Inflammatory macrophage treated with lipopolysaccharide for 4 hours (primary cell): ENCODE measurements at regions not wholly inside any gene's neighbourhood (a gene's known extent, or its start where the extent isn't known, plus 50 kb on each side); places are given as distances from the start of the nearest gene placed in this dataset.
A peak's percentile ranks its signal among the peaks of the same experiment; 100 is the strongest.
"Not testable (repeated sequence)": the region's sequence is repeated elsewhere in the genome, so short reads cannot be mapped to it uniquely, and the experiment has no call there.

Experiments used
- DNase-seq: peaks from one replicate; pipeline ENCODE4 v3.0.0-alpha.2; 2020

- DNase-seq, result not testable (repeated sequence)
Measured at GRCh38 chr5:30455484-30455883, 738.0 kb upstream of the CDH6 start.

DNA sequence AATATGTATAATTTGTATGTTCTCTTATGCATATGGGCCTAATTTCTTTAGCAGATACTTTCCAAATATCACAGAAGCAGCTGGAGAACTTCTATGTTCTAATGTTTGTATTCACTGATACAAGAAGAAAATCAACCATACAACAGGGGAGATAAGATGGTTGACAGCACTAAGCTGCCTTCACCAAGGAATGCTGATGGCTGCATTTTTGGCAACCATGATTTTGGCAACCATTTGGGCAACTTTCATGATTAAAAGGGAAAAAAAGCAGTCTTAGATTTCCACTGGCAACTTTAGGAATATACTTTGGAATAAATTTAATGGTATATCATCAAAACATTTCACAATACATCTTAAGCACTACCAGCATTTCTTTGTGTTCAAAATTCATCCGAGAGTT is 740.3 kb upstream of the CDH6 start:
- DNase-seq, result no peak

GRCh38 chr5:30450153-30450552 is 743.3 kb upstream of the CDH6 start:
- no peak for DNase-seq

- DNase-seq, result no peak
Measured at GRCh38 chr5:30447431-30447830, 746.1 kb upstream of the CDH6 start.

DNA sequence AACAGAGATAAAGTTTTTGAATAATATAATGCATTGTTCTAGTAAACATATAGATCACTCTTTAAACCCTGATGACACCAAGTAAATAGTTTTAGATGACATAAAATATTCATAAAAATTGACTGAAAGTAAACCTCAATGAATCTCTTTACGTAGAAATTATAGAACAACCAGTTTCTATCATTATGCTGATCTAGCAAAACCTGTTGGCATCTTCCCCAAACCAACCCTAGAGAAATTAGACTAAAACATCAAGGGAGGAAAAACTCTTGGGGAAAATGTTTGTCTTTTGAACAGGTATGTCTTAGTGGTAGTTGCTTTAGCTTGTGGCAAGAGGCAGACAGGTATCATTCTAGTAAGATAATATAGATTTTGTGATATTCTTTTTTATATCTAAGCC is 747.0 kb upstream of the CDH6 start:
- DNase-seq, result no peak

- no peak for DNase-seq
Measured at GRCh38 chr5:30438785-30439184, 754.7 kb upstream of the CDH6 start.

DNA sequence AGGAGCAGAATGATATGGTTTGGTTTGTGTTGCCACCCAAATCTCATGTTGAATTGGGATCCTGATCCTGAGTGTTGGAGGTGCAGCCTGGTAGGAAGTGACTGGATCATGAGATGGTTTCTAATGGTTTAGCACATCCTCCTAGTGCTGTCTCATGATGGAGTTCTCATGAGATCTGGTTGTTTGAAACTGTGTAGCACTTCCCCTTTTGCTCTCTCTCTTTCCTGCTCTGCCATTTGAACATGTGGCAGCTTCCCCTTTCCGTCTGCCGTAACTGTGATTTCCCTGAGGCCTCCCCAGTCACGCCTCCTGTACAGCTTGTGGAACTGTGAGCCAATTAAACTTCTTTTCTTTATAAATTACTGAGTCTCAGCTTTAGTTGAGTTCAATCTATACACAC is 756.8 kb upstream of the CDH6 start:
- DNase-seq, result peak; percentile 58

DNA sequence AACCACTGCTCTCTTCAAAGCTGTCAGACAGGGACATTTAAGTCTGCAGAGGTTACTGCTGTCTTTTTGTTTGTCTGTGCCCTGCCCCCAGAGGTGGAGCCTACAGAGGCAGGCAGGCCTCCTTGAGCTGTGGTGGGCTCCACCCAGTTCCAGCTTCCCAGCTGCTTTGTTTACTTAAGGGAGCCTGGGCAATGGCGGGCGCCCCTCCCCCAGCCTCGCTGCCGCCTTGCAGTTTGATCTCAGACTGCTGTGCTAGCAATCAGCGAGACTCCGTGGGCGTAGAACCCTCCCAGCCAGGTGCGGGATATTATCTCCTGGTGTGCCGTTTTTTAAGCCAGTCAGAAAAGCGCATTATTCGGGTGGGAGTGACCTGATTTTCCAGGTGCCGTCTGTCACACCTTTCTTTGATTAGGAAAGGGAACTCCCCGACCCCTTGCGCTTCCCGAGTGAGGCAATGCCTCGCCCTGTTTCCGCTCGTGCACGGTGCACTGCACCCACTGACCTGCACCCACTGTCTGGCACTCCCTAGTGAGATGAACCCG is 764.5 kb upstream of the CDH6 start:
- not testable (repeated sequence) for DNase-seq

- no peak for DNase-seq
Measured at GRCh38 chr5:30414078-30414477, 779.4 kb upstream of the CDH6 start.

DNA sequence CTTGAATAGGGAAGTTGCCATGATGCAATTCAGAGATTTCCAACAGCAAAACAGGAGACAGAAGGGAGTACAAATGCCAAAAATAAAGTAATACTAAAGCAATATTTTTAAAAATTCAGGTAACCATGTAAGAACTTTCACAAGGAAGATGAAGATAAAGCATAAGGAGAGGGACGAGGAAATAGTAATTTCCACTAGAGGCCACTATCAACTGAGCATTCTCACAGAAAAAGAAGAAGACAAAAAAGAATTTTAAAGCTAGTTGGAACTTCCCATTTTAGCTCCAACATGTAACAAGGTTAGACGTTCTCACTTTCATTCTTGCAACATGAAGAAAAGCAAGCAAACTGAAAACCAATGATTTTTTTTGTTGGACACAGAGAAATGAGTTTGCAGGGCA is 779.9 kb upstream of the CDH6 start:
- DNase-seq, result peak; percentile 27

DNA sequence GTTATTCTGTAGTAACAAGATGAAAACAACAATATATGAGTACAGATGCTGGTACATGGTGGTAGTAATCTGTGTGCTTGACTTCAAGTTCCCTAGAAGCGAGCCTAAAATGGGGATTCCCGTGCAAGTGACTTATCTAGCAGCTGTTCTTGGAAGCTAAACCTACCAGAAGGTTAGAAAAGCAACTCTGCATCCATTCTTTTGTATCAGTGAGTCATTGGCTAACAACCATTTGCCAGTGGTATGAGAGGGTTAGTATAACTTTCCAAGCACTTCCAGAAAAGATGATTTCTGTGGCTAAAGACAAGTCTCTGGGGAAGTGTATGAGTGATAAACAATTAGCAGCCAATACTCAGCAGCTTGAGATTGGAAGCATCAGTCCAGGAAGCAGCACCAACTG is 787.7 kb upstream of the CDH6 start:
- DNase-seq, result no peak

DNA sequence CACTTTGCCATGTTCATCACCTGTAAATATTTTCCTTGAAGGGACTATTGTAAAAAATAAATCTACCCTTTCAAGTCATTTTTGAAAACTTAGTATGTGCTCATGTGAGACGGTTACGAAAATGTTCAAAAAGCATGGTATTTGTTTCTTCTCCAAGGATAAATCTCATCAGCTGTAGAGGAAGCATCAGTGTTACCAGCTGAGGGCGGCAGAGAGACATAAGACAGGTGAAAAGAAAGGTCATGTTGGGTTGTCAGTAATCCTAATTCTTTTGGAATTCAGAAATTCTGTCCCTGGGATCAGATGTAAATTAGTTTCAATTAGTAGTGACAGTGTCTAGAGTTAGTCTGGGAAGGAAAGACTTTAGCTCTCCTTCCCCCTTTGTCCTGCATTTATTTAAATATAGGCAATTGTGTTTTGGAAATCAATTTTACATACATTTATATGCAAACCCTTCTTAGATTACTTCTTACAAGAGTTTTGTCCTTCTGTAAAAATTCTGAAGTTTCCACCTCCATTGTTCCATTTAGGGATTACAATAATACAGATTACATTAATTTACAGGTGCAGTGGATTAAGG is 791.9 kb upstream of the CDH6 start:
- peak; percentile 1 for DNase-seq

DNA sequence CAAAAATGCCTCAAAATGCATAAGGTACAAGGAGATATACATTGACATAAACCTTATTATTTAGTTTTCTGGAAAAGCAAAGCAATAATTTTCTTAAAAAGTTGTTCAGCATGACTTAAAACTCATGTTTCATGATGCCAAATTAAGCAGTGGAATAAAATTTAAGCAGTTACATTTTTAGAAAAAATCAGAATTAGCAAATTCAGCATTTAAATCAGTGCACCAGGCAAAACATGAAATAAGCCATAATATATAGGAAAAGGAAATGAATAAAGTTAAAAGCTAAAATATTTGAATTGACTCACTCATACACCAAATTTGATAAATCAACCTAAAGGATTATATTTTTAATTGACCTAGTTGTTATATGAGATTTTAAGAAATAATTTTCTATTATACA is 795.1 kb upstream of the CDH6 start:
- DNase-seq, result no peak

GRCh38 chr5:30392897-30393296 is 800.6 kb upstream of the CDH6 start:
- DNase-seq, result no peak

- no peak for DNase-seq
Measured at GRCh38 chr5:30390095-30390494, 803.4 kb upstream of the CDH6 start.

DNA sequence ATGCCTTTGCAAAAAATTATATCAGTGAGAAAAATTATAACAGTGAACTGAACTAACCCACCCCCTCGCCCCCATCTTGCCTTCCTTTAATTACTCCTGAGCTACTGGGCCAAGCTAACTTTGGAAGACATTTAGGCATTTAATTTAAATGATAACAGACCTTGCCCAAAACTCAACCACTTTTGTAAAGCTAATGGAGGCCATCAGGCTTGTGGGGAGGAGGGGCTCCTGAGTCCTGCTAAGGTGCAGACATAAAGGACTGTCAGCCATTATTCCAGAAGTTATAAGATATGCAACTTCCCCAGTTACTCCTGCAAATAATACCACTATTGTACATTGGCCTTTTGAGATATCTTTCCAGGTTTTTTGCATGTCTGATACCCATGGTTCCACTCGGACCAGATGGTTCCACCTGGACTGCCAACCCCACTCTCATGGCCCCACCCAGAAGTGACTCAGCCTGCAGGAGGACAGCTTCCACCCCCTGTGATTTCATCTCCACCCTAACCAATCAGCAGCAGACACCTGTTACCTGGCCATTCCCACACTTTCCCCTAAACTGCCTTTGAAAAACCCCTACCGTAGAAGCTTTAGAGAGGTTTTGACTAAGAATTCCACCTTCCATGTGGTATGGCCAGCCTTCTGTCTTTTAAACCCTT is 805.4 kb upstream of the CDH6 start:
- no peak for DNase-seq

DNA sequence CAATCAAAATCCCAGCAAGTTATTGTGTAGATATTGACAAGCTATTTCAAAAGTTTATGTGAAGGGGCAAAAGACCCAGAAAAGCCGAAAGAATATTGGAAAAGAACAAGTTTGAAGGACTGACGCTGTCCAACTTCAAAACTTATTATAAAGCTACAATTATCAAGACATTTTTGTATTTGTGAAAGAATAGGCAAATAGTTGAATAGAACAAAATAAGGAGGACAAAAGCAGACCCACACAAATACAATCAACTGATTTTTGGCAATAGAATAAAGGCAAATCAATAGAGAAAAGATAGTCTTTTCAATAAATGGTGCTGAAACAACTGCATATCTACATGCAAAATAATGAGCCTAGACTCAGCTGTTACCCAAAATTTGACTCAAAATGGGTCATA is 807.7 kb upstream of the CDH6 start:
- DNase-seq, result no peak

DNA sequence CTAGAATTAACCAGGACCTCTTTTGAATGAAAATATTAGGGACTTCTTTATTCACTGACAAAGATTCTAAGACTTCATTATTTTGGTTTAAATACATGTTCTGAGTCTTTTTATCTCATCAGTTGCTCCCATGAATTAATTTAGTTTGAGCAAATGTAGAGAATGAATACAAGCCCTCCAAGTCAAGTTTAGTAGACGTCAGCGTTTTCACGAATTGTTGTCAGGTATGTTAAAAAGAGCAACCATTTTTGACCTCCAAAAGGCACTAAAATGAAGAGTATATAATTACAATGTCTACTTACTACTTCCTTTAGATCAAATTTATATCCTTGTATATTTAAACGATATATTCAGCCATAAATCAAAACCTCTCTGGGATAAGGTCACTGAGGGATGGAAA is 809.3 kb upstream of the CDH6 start:
- no peak for DNase-seq

- DNase-seq, result no peak
Measured at GRCh38 chr5:30380228-30380627, 813.3 kb upstream of the CDH6 start.

DNA sequence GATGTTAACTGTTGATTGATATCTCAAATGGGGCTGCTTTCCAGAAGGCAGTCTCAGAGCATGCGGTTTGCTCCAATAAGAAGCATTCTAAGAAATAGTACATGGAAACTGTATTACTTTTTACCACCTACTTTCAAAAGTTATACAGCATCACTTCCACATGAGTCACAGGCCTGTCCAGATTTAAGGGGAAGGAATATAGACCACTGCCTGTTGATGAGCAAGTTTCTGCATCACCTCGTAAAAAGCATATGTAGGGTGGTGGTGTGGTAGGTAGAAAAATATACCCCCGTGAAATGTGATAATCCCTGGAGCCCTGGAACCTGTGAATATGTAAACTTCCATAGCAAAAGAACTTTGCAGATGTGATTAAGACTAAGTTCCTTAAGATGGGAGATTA is 816.6 kb upstream of the CDH6 start:
- no peak for DNase-seq

GRCh38 chr5:30368064-30368463 is 825.4 kb upstream of the CDH6 start:
- no peak for DNase-seq

DNA sequence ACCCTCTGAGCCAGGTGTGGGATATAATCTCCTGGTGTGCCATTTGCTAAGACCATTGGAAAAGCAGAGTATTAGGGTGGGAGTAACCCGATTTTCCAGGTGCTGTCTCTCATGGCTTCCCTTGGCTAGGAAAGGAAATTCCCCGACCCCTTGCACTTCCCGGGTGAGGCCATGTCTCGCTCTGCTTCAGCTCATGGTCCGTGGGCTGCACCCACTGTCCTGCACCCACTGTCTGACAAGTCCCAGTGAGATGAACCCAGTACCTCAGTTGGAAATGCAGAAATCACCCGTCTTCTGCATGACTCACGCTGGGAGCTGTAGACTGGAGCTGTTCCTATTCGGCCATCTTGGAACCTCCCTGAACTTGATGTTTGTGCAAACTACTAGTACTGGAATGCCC is 828.5 kb upstream of the CDH6 start:
- not testable (repeated sequence) for DNase-seq

DNA sequence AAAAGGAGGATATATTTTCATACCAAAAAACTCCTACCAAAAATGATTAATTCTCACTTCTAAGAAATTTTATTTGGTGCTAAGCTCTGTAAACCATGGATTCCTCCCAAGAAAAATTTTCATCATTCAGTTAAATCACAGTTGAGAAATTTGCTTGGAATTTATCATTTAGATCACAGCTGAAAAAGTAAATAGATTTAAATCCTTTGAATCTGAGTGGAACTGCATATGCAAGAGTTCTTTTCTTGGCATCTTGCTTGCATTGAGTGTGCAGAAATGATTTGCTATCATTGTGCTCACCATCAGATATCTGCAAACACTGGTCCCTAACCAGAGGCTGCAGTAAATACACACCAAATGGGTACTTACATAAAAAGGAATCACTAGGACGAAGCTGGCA is 836.1 kb upstream of the CDH6 start:
- no peak for DNase-seq

GRCh38 chr5:30355675-30356074 is 837.8 kb upstream of the CDH6 start:
- no peak for DNase-seq

DNA sequence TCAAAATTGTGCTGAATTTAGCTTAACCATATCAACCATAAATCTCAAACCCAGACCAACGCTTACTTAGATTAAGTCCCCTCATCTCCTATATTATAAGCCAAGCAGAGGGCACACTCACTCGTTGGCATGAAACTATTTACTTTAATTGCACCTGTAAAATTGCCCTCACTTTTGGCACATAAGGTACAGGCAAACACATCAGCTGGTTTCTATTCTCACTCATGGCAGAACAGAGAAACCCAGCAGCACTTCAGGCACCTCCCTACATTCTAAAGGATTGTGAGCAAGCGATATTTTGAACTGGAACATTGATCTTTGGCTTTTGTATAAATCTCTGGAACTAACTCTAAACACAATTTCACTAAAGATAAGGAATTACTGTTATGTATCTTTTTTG is 845.6 kb upstream of the CDH6 start:
- no peak for DNase-seq
